Esophagus squamous epithelium (tissue), 5 donors: ENCODE measurements at regions not wholly inside any gene's neighbourhood (a gene's known extent, or its start where the extent isn't known, plus 50 kb on each side); places are given as distances from the start of the nearest gene placed in this dataset.
A peak's percentile ranks its signal among the peaks of the same experiment; 100 is the strongest.

Experiments
- DNase-seq: peaks from one replicate; lab custom pipeline; 2025; lab: John Stamatoyannopoulos, UW
- H3K27ac ChIP-seq, 4 donors: fragments of 200-600 bp; sonication (generic); one replicate each; pipeline ENCODE4 v1.5.1; 2016 to 2019; ENCODE audit warnings: mild to moderate bottlenecking in 1 of 4
- H3K27me3 ChIP-seq, 4 donors: fragments of 200-600 bp; sonication (generic); 1 replicate in 3 of 4; 2 replicates in 1 of 4; pipeline versions ENCODE4 v1.5.1 to v1.6.0; 2017 to 2021; ENCODE audit warnings: antibody characterized with exemption in 1 of 4
- H3K36me3 ChIP-seq, 3 donors: fragments of 200-600 bp; sonication (generic); one replicate each; pipeline ENCODE4 v1.5.1; 2016 to 2019
- H3K4me1 ChIP-seq, 3 donors: fragments of 200-600 bp; sonication (generic); one replicate each; pipeline ENCODE4 v1.5.1; 2017 to 2019
- H3K4me3 ChIP-seq, 4 donors: fragments of 200-600 bp; sonication (generic); 1 replicate in 3 of 4; 2 replicates in 1 of 4; pipeline ENCODE4 v1.5.1; 2016 to 2019; ENCODE audit warnings: mild to moderate bottlenecking in 2 of 4, moderate library complexity in 1 of 4
- H3K9me3 ChIP-seq, 3 donors: fragments of 200-600 bp; sonication (generic); one replicate each; pipeline ENCODE4 v1.5.1; 2016 to 2019
- CTCF ChIP-seq, 6 experiments: fragments of 450-650 bp in 4 of 6; fragments of 200-600 bp in 2 of 6; sonication (generic) in 2 of 6; IDR thresholded peaks; one replicate each; pipeline ENCODE4 v1.5.1; 2016 to 2019; ENCODE audit warnings: antibody characterized with exemption in 6 of 6, mild to moderate bottlenecking in 4 of 6, moderate library complexity in 4 of 6
- POLR2A ChIP-seq, 4 donors: fragments of 450-650 bp; IDR thresholded peaks; one replicate each; pipeline ENCODE4 v1.6.1; 2017; ENCODE audit warnings: antibody characterized with exemption in 4 of 4, mild to moderate bottlenecking in 4 of 4, moderate library complexity in 3 of 4
- WGBS, 2 donors: methylation state at CpG; one replicate each; pipeline ENCODE4 v1.1.5; 2018; 5-methylcytosine and 5-hydroxymethylcytosine counted together
- intact Hi-C: fragments of 100-400 bp; cut with DNase I; formaldehyde crosslinking; loops from one replicate; pipeline ENCODE4 v1.15.0; 2022
- donor health status: DM: yes; HTN: yes; CAD: no.

GRCh38 chr9:95736891-95737522 lies 138.5 kb upstream of the ERCC6L2 start:
- Histone ChIP-seq H3K36me3 (no peaks in the 10 kb centered on the region), H3K27me3 (peaks cover 0 to 3% (median 0%) of the 10 kb centered on the region in 4 donors), H3K4me1 (peaks cover 0 to 10% (median 0%) of the 10 kb centered on the region in 3 donors), H3K27ac (no peak overlapping the region), H3K9me3 (no peaks in the 10 kb centered on the region), H3K4me3 (no peak overlapping the region)
- DNase-seq: no peak
- TF ChIP-seq POLR2A (IDR thresholded peaks at IDR 0.05) (no peak), CTCF (IDR thresholded peaks at IDR 0.05) (no peak)
- intact Hi-C loops: no loop called here
- WGBS, 2 donors: 69 to 90% methylated on average over 9 of the region's 15 CpGs

- H3K9me3 ChIP-seq: no peaks in the 10 kb centered on the region
- TF ChIP-seq POLR2A (IDR thresholded peaks at IDR 0.05): no peak
- TF ChIP-seq CTCF (IDR thresholded peaks at IDR 0.05): no peak
- H3K27ac ChIP-seq: no peak overlapping the region
- no peaks in the 10 kb centered on the region for H3K36me3 ChIP-seq
- H3K27me3 ChIP-seq: peaks cover 0 to 3% (median 0%) of the 10 kb centered on the region in 4 donors
- DNase-seq: no peak
- H3K4me1 ChIP-seq: peaks cover 0 to 10% (median 0%) of the 10 kb centered on the region in 3 donors
- intact Hi-C loops: no loop called here
- H3K4me3 ChIP-seq: no peak overlapping the region
- WGBS, 2 donors: 91 to 94% methylated on average over 4 to 5 of the region's 5 CpGs
Observed at GRCh38 chr9:95736370-95736769, 139.1 kb upstream of the ERCC6L2 start.

- peaks cover 0 to 3% (median 0%) of the 10 kb centered on the region in 4 donors for H3K27me3 ChIP-seq
- peaks cover 0 to 10% (median 0%) of the 10 kb centered on the region in 3 donors for H3K4me1 ChIP-seq
- WGBS, 2 donors: 91 to 93% methylated on average over 1 of the region's 1 CpG
- intact Hi-C loops: no loop called here
- H3K36me3 ChIP-seq: no peaks in the 10 kb centered on the region
- H3K4me3 ChIP-seq: no peak overlapping the region
- H3K27ac ChIP-seq: no peak overlapping the region
- TF ChIP-seq CTCF (IDR thresholded peaks at IDR 0.05): no peak
- H3K9me3 ChIP-seq: no peaks in the 10 kb centered on the region
- no peak for DNase-seq
Observed at GRCh38 chr9:95735701-95736100, 139.8 kb upstream of the ERCC6L2 start.

- H3K4me3 ChIP-seq: no peak overlapping the region
- TF ChIP-seq POLR2A (IDR thresholded peaks at IDR 0.05) (no peak), CTCF (IDR thresholded peaks at IDR 0.05) (no peak)
- no peaks in the 10 kb centered on the region for H3K9me3 ChIP-seq
- no peak for DNase-seq
- no peaks in the 10 kb centered on the region for H3K36me3 ChIP-seq
- intact Hi-C loops: no loop called here
- 84% methylated on average over 9 to 12 of the region's 12 CpGs for WGBS, 2 donors
- H3K4me1 ChIP-seq: peaks cover 0 to 10% (median 0%) of the 10 kb centered on the region in 3 donors
- H3K27me3 ChIP-seq: peaks cover 0 to 5% (median 0%) of the 10 kb centered on the region in 4 donors
- peak overlapping the region in 1 of 4 donors; percentile 14 for H3K27ac ChIP-seq
Observed at GRCh38 chr9:95733741-95734666, 141.5 kb upstream of the ERCC6L2 start.
